Sigmoid colon (tissue), 6 donors: ENCODE measurements at regions not wholly inside any gene's neighbourhood (a gene's known extent, or its start where the extent isn't known, plus 50 kb on each side); places are given as distances from the start of the nearest gene placed in this dataset.

Experiments
- DNase-seq: peaks from one replicate; pipeline ENCODE4 v3.0.0-alpha.2; 2019
- H3K27ac ChIP-seq, 4 donors: fragments of 200-600 bp; sonication (generic); one replicate each; pipeline ENCODE4 v1.5.1; 2016 to 2019; ENCODE audit warnings: mild to moderate bottlenecking in 1 of 4
- H3K27me3 ChIP-seq, 3 donors: fragments of 200-600 bp; sonication (generic); one replicate each; pipeline ENCODE4 v1.5.1; 2019; ENCODE audit warnings: mild to moderate bottlenecking in 1 of 3
- H3K36me3 ChIP-seq, 4 donors: fragments of 200-600 bp; sonication (generic); one replicate each; pipeline ENCODE4 v1.5.1; 2016 to 2019
- H3K4me1 ChIP-seq, 4 donors: fragments of 200-600 bp; sonication (generic); one replicate each; pipeline ENCODE4 v1.5.1; 2017 to 2019
- H3K4me3 ChIP-seq, 4 donors: fragments of 200-600 bp; sonication (generic); one replicate each; pipeline ENCODE4 v1.5.1; 2017 to 2019; ENCODE audit warnings: mild to moderate bottlenecking in 2 of 4, moderate library complexity in 1 of 4
- H3K9me3 ChIP-seq, 4 donors: fragments of 200-600 bp in 3 of 4; sonication (generic) in 3 of 4; one replicate each; pipeline versions ENCODE4 v1.5.1 to v1.6.1; 2013 to 2019
- EP300 ChIP-seq, 4 donors: sonication (generic); formaldehyde crosslinking; IDR thresholded peaks; one replicate each; pipeline ENCODE4 v1.6.1; 2017; ENCODE audit warnings: antibody characterized with exemption in 4 of 4
- POLR2A ChIP-seq, 2 donors: fragments of 450-650 bp; IDR thresholded peaks; one replicate each; pipeline ENCODE4 v1.6.1; 2016; ENCODE audit warnings: antibody characterized with exemption in 2 of 2, mild to moderate bottlenecking in 2 of 2, moderate library complexity in 2 of 2
- POLR2AphosphoS5 ChIP-seq, 4 donors: sonication (generic); formaldehyde crosslinking; IDR thresholded peaks; one replicate each; pipeline ENCODE4 v1.6.1; 2017; ENCODE audit warnings: antibody characterized with exemption in 4 of 4
- WGBS, 2 donors: extraction: QIAGEN DNeasy Blood & Tissue Kit; methylation state at CpG; one replicate each; pipeline ENCODE4 v1.1.7; 2013; 5-methylcytosine and 5-hydroxymethylcytosine counted together
- intact Hi-C: fragments of 100-400 bp; cut with DNase I; formaldehyde crosslinking; loops from one replicate; pipeline ENCODE4 v1.15.1; 2023
- TF ChIP-seq, protein P1 (sequence below), 4 experiments: fragments of 450-650 bp in 3 of 4; fragments of 200-600 bp in 1 of 4; IDR thresholded peaks; one replicate each; pipeline ENCODE4 v1.5.1; 2016 to 2019; ENCODE audit warnings: antibody characterized with exemption in 4 of 4, mild to moderate bottlenecking in 3 of 4, moderate library complexity in 2 of 4
- donor health status: healthy with polysubstance abuse.
- donor health status: healthy.

DNA sequence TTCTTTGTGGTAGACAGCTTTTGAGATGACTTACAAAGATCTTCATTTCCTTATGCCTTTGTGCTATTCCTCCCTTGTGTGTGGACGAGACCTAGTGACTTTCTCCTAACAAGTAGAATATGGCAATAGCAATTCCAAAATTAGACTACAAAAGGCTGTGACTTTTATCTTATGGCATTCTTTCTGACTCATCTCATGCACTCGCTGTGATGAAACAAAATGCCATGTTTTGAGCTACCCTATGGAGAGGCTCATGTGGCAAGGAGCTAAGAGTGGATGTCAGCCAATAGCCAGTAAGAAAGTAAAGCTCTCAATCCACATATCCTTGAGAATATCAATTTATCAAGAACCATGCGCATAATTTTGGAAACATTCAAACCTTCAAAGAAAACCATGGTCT, 380.5 kb upstream of the SMC2 start:
- H3K27me3 ChIP-seq = no peaks in the 10 kb centered on the region
- no peaks in the 10 kb centered on the region for H3K4me1 ChIP-seq
- no peak overlapping the region for H3K27ac ChIP-seq
- H3K36me3 ChIP-seq = no peaks in the 10 kb centered on the region
- no peak overlapping the region for H3K4me3 ChIP-seq
- intact Hi-C loops = no loop called here
- TF ChIP-seq, protein P1, sequence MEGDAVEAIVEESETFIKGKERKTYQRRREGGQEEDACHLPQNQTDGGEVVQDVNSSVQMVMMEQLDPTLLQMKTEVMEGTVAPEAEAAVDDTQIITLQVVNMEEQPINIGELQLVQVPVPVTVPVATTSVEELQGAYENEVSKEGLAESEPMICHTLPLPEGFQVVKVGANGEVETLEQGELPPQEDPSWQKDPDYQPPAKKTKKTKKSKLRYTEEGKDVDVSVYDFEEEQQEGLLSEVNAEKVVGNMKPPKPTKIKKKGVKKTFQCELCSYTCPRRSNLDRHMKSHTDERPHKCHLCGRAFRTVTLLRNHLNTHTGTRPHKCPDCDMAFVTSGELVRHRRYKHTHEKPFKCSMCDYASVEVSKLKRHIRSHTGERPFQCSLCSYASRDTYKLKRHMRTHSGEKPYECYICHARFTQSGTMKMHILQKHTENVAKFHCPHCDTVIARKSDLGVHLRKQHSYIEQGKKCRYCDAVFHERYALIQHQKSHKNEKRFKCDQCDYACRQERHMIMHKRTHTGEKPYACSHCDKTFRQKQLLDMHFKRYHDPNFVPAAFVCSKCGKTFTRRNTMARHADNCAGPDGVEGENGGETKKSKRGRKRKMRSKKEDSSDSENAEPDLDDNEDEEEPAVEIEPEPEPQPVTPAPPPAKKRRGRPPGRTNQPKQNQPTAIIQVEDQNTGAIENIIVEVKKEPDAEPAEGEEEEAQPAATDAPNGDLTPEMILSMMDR (IDR thresholded peaks at IDR 0.05) = no peak
- TF ChIP-seq POLR2A (IDR thresholded peaks at IDR 0.05) = no peak
- TF ChIP-seq EP300 (IDR thresholded peaks at IDR 0.05) = no peak
- no peak for TF ChIP-seq POLR2AphosphoS5 (IDR thresholded peaks at IDR 0.05)
- no peaks in the 10 kb centered on the region for H3K9me3 ChIP-seq
- DNase-seq = no peak
- 74 to 87% methylated on average over 3 of the region's 3 CpGs for WGBS, 2 donors

GRCh38 chr9:103714992-103715391, 379.1 kb upstream of the SMC2 start:
- no peaks in the 10 kb centered on the region for H3K36me3 ChIP-seq
- TF ChIP-seq, protein P1 (IDR thresholded peaks at IDR 0.05) = no peak
- no peak for TF ChIP-seq POLR2A (IDR thresholded peaks at IDR 0.05)
- TF ChIP-seq POLR2AphosphoS5 (IDR thresholded peaks at IDR 0.05) = no peak
- TF ChIP-seq EP300 (IDR thresholded peaks at IDR 0.05) = no peak
- WGBS, 2 donors = 64 to 83% methylated on average over 1 of the region's 1 CpG
- no peaks in the 10 kb centered on the region for H3K4me1 ChIP-seq
- no peaks in the 10 kb centered on the region for H3K27me3 ChIP-seq
- DNase-seq = no peak
- intact Hi-C loops = no loop called here
- H3K4me3 ChIP-seq = no peak overlapping the region
- no peaks in the 10 kb centered on the region for H3K9me3 ChIP-seq
- no peak overlapping the region for H3K27ac ChIP-seq

GRCh38 chr9:103721056-103721455, 373.1 kb upstream of the SMC2 start:
- TF ChIP-seq POLR2AphosphoS5 (IDR thresholded peaks at IDR 0.05) = no peak
- no peak for TF ChIP-seq POLR2A (IDR thresholded peaks at IDR 0.05)
- TF ChIP-seq, protein P1 (IDR thresholded peaks at IDR 0.05) = no peak
- no peak for TF ChIP-seq EP300 (IDR thresholded peaks at IDR 0.05)
- Histone ChIP-seq H3K27ac (no peak overlapping the region), H3K36me3 (no peaks in the 10 kb centered on the region), H3K27me3 (no peaks in the 10 kb centered on the region), H3K4me1 (no peaks in the 10 kb centered on the region), H3K9me3 (no peaks in the 10 kb centered on the region), H3K4me3 (no peak overlapping the region)
- 47 to 73% methylated on average over 2 of the region's 2 CpGs for WGBS, 2 donors
- intact Hi-C loops = no loop called here
- DNase-seq = no peak

GRCh38 chr9:103730866-103731265, 363.2 kb upstream of the SMC2 start:
- no peak overlapping the region for H3K4me3 ChIP-seq
- 81 to 84% methylated on average over 3 of the region's 3 CpGs for WGBS, 2 donors
- H3K36me3 ChIP-seq = no peaks in the 10 kb centered on the region
- H3K9me3 ChIP-seq = no peaks in the 10 kb centered on the region
- H3K4me1 ChIP-seq = no peaks in the 10 kb centered on the region
- no peaks in the 10 kb centered on the region for H3K27me3 ChIP-seq
- no peak for DNase-seq
- TF ChIP-seq, protein P1 (IDR thresholded peaks at IDR 0.05) = no peak
- TF ChIP-seq EP300 (IDR thresholded peaks at IDR 0.05) = no peak
- TF ChIP-seq POLR2A (IDR thresholded peaks at IDR 0.05) = no peak
- no peak for TF ChIP-seq POLR2AphosphoS5 (IDR thresholded peaks at IDR 0.05)
- no peak overlapping the region for H3K27ac ChIP-seq
- intact Hi-C loops = no loop called here

GRCh38 chr9:103731541-103731940, 362.6 kb upstream of the SMC2 start:
- WGBS, 2 donors = 17 to 57% methylated on average over 2 of the region's 2 CpGs
- H3K4me1 ChIP-seq = no peaks in the 10 kb centered on the region
- H3K4me3 ChIP-seq = no peak overlapping the region
- DNase-seq = no peak
- H3K36me3 ChIP-seq = no peaks in the 10 kb centered on the region
- intact Hi-C loops = no loop called here
- TF ChIP-seq, protein P1 (IDR thresholded peaks at IDR 0.05) = no peak
- TF ChIP-seq POLR2AphosphoS5 (IDR thresholded peaks at IDR 0.05) (no peak), POLR2A (IDR thresholded peaks at IDR 0.05) (no peak), EP300 (IDR thresholded peaks at IDR 0.05) (no peak)
- no peaks in the 10 kb centered on the region for H3K9me3 ChIP-seq
- H3K27me3 ChIP-seq = no peaks in the 10 kb centered on the region
- no peak overlapping the region for H3K27ac ChIP-seq
